Sigmoid colon (tissue), 4 donors: ENCODE measurements at regions not wholly inside any gene's neighbourhood (a gene's known extent, or its start where the extent isn't known, plus 50 kb on each side); places are given as distances from the start of the nearest gene placed in this dataset.

Source experiments
- EP300 ChIP-seq, 4 donors: sonication (generic); formaldehyde crosslinking; IDR thresholded peaks; one replicate each; pipeline ENCODE4 v1.6.1; 2017; ENCODE audit warnings: antibody characterized with exemption in 4 of 4
- POLR2A ChIP-seq, 2 donors: fragments of 450-650 bp; IDR thresholded peaks; one replicate each; pipeline ENCODE4 v1.6.1; 2016; ENCODE audit warnings: antibody characterized with exemption in 2 of 2, mild to moderate bottlenecking in 2 of 2, moderate library complexity in 2 of 2
- POLR2AphosphoS5 ChIP-seq, 4 donors: sonication (generic); formaldehyde crosslinking; IDR thresholded peaks; one replicate each; pipeline ENCODE4 v1.6.1; 2017; ENCODE audit warnings: antibody characterized with exemption in 4 of 4
- TF ChIP-seq, protein P1 (sequence below), 4 experiments: fragments of 450-650 bp in 3 of 4; fragments of 200-600 bp in 1 of 4; IDR thresholded peaks; one replicate each; pipeline ENCODE4 v1.5.1; 2016 to 2019; ENCODE audit warnings: antibody characterized with exemption in 4 of 4, mild to moderate bottlenecking in 3 of 4, moderate library complexity in 2 of 4

DNA sequence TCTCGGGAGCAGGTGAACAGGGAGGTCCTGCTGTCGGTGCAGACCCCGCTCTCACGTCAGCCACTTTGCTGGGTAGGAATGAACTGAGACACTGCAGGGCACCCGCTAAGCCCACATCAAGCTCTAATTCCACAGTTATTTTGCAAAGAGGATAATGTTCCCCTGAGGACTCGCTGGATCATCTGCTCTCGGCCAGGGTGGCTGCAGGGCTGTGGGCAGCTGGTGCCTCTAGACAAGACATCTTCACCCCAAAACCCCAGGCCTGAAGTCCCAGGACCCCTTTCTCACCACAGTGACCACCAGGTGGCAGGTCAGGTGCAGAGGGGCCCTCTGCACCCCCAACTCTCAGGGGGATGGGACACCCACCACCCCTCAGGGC, 135.1 kb upstream of the PPP1R26 start:
- TF ChIP-seq, protein P1, sequence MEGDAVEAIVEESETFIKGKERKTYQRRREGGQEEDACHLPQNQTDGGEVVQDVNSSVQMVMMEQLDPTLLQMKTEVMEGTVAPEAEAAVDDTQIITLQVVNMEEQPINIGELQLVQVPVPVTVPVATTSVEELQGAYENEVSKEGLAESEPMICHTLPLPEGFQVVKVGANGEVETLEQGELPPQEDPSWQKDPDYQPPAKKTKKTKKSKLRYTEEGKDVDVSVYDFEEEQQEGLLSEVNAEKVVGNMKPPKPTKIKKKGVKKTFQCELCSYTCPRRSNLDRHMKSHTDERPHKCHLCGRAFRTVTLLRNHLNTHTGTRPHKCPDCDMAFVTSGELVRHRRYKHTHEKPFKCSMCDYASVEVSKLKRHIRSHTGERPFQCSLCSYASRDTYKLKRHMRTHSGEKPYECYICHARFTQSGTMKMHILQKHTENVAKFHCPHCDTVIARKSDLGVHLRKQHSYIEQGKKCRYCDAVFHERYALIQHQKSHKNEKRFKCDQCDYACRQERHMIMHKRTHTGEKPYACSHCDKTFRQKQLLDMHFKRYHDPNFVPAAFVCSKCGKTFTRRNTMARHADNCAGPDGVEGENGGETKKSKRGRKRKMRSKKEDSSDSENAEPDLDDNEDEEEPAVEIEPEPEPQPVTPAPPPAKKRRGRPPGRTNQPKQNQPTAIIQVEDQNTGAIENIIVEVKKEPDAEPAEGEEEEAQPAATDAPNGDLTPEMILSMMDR (IDR thresholded peaks at IDR 0.05): no peak
- TF ChIP-seq EP300 (IDR thresholded peaks at IDR 0.05): no peak
- no peak for TF ChIP-seq POLR2AphosphoS5 (IDR thresholded peaks at IDR 0.05)
- no peak for TF ChIP-seq POLR2A (IDR thresholded peaks at IDR 0.05)
